RWPE1 (cell line): ENCODE measurements at regions not wholly inside any gene's neighbourhood (a gene's known extent, or its start where the extent isn't known, plus 50 kb on each side); places are given as distances from the start of the nearest gene placed in this dataset.

Experiments used
- CTCF ChIA-PET: fragments of 350-600 bp; sonication (Branson Sonifier 250); formaldehyde crosslinking; extraction: SDS; loops from one replicate; lab custom pipeline; 2021; lab: Yijun Ruan, JAX
- POLR2A ChIA-PET: fragments of 400-600 bp; formaldehyde crosslinking; extraction: SDS; loops from one replicate; lab custom pipeline; 2020; ENCODE audit warnings: antibody characterized with exemption; ENCODE audit not compliant: low non-redundant PET; lab: Yijun Ruan, JAX
- DNase-seq: peaks from one replicate; pipeline ENCODE4 v3.0.0; 2012; ENCODE audit warnings: low spot score
- H3K27ac ChIP-seq: fragments of 450-650 bp; 2 replicates; pipeline ENCODE4 v1.5.1; 2017
- CTCF ChIP-seq: fragments of 450-650 bp; conservative IDR thresholded peaks from 2 replicates; pipeline ENCODE4 v1.5.1; 2017; ENCODE audit warnings: low read depth, mild to moderate bottlenecking

GRCh38 chr7:93040355-93040754, 77.4 kb downstream of the SAMD9 start:
- no peak for TF ChIP-seq CTCF
- no peak overlapping the region for H3K27ac ChIP-seq
- POLR2A ChIA-PET: no interaction called here
- DNase-seq: no peak
- CTCF ChIA-PET: interaction anchor here (0.6 kb wide), 1 partner anchor 760 kb away, joined by 3 read pairs; no protein-coding TSS in a partner anchor

GRCh38 chr7:93039786-93040185, 78.0 kb downstream of the SAMD9 start:
- TF ChIP-seq CTCF: no peak
- ChIA-PET POLR2A (no interaction called here), CTCF (interaction anchor here (0.6 to 0.7 kb wide), 2 partner anchors 199 to 759 kb away, joined by 3 read pairs; no protein-coding TSS in a partner anchor)
- no peak overlapping the region for H3K27ac ChIP-seq
- DNase-seq: no peak

GRCh38 chr7:93039282-93039681, 78.5 kb downstream of the SAMD9 start:
- DNase-seq: no peak
- ChIA-PET POLR2A (no interaction called here), CTCF (interaction anchor here (0.7 kb wide), 1 partner anchor 199 kb away, joined by 3 read pairs; no protein-coding TSS in a partner anchor)
- H3K27ac ChIP-seq: no peak overlapping the region
- no peak for TF ChIP-seq CTCF

GRCh38 chr7:93036807-93037206, 81.0 kb downstream of the SAMD9 start:
- ChIA-PET CTCF (no interaction called here), POLR2A (no interaction called here)
- DNase-seq: peak; percentile 8

GRCh38 chr7:93036149-93036640, 81.6 kb downstream of the SAMD9 start:
- CTCF ChIA-PET: no interaction called here

More at GRCh38 chr7:93036807-93037206, 81.0 kb downstream of the SAMD9 start:
- no peak for TF ChIP-seq CTCF
- H3K27ac ChIP-seq: no peak overlapping the region

GRCh38 chr7:93031795-93032194, 86.0 kb downstream of the SAMD9 start:
- no peak overlapping the region for H3K27ac ChIP-seq
- DNase-seq: no peak
- POLR2A ChIA-PET: no interaction called here
- TF ChIP-seq CTCF: no peak
- CTCF ChIA-PET: no interaction called here

More at GRCh38 chr7:93036149-93036640, 81.6 kb downstream of the SAMD9 start:
- DNase-seq: no peak
- H3K27ac ChIP-seq: no peak overlapping the region
- POLR2A ChIA-PET: no interaction called here
- no peak for TF ChIP-seq CTCF
